ENCODE measurements at regions not wholly inside any gene's neighbourhood (a gene's known extent, or its start where the extent isn't known, plus 50 kb on each side); places are given as distances from the start of the nearest gene placed in this dataset.

DNA sequence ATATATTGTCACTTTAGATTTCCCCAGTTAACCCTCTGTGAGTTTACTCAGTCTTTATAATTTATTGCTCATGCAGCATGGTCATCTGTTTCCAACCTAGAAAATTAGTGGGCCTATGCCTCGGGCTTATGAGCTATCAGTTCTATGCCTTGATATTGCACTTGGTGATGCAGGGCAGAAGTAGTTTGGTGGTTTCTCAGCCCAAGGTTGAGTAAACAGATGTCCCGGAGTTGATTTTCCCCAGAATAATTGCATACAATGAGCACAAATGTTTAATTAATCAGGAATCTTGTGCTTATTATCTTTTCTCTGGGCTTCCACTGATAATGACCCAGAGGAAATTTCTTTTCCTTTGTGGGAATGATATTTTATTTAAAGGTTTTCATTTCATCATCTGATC lies 474.0 kb downstream of the CCDC171 start:
- Mint-ChIP-seq H3K36me3 (no peaks in the 10 kb centered on the region), H3K9me3 (peaks cover 13% of the 10 kb centered on the region), H3K27me3 (ENCODE audit: low read depth) (peaks cover 3% of the 10 kb centered on the region; the same call in 1 of the 2 replicates), H3K4me3 (no peak overlapping the region), H3K27ac (no peak overlapping the region), H3K4me1 (peaks cover 22% of the 10 kb centered on the region)
- TF ChIP-seq MLX (CRISPR knock-in tag; IDR thresholded peaks at IDR 0.05) (no peak), ZNF396 (CRISPR knock-in tag; IDR thresholded peaks at IDR 0.05; ENCODE audit: borderline replicate concordance) (no peak), NR2C2 (CRISPR knock-in tag; IDR thresholded peaks at IDR 0.05) (no peak), ZNF512 (CRISPR knock-in tag; IDR thresholded peaks at IDR 0.05; ENCODE audit: borderline replicate concordance) (no peak), TEAD1 (CRISPR knock-in tag; IDR thresholded peaks at IDR 0.05) (no peak), MYBL2 (CRISPR knock-in tag; IDR thresholded peaks at IDR 0.05) (no peak), ATF1 (CRISPR knock-in tag; IDR thresholded peaks at IDR 0.05) (no peak), ZNF121 (CRISPR knock-in tag; IDR thresholded peaks at IDR 0.05) (no peak), CTCF (IDR thresholded peaks at IDR 0.05) (no peak), HMGA2 (CRISPR knock-in tag; IDR thresholded peaks at IDR 0.05) (no peak), ETV6 (CRISPR knock-in tag; IDR thresholded peaks at IDR 0.05) (no peak), NFYB (CRISPR knock-in tag; conservative IDR thresholded peaks at IDR 0.05; ENCODE audit: low read depth) (no peak), AR (CRISPR knock-in tag; IDR thresholded peaks at IDR 0.05) (no peak)
- TF ChIP-seq, protein P1, sequence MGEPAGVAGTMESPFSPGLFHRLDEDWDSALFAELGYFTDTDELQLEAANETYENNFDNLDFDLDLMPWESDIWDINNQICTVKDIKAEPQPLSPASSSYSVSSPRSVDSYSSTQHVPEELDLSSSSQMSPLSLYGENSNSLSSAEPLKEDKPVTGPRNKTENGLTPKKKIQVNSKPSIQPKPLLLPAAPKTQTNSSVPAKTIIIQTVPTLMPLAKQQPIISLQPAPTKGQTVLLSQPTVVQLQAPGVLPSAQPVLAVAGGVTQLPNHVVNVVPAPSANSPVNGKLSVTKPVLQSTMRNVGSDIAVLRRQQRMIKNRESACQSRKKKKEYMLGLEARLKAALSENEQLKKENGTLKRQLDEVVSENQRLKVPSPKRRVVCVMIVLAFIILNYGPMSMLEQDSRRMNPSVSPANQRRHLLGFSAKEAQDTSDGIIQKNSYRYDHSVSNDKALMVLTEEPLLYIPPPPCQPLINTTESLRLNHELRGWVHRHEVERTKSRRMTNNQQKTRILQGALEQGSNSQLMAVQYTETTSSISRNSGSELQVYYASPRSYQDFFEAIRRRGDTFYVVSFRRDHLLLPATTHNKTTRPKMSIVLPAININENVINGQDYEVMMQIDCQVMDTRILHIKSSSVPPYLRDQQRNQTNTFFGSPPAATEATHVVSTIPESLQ (CRISPR knock-in tag; IDR thresholded peaks at IDR 0.05) = no peak
- TF ChIP-seq, protein P2, sequence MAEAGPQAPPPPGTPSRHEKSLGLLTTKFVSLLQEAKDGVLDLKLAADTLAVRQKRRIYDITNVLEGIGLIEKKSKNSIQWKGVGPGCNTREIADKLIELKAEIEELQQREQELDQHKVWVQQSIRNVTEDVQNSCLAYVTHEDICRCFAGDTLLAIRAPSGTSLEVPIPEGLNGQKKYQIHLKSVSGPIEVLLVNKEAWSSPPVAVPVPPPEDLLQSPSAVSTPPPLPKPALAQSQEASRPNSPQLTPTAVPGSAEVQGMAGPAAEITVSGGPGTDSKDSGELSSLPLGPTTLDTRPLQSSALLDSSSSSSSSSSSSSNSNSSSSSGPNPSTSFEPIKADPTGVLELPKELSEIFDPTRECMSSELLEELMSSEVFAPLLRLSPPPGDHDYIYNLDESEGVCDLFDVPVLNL (CRISPR knock-in tag; IDR thresholded peaks at IDR 0.05; ENCODE audit: borderline replicate concordance, low read depth) = no peak
- TF ChIP-seq, protein P3, sequence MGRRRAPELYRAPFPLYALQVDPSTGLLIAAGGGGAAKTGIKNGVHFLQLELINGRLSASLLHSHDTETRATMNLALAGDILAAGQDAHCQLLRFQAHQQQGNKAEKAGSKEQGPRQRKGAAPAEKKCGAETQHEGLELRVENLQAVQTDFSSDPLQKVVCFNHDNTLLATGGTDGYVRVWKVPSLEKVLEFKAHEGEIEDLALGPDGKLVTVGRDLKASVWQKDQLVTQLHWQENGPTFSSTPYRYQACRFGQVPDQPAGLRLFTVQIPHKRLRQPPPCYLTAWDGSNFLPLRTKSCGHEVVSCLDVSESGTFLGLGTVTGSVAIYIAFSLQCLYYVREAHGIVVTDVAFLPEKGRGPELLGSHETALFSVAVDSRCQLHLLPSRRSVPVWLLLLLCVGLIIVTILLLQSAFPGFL (CRISPR knock-in tag; IDR thresholded peaks at IDR 0.05; ENCODE audit: borderline replicate concordance) = no peak
- TF ChIP-seq, protein P4, sequence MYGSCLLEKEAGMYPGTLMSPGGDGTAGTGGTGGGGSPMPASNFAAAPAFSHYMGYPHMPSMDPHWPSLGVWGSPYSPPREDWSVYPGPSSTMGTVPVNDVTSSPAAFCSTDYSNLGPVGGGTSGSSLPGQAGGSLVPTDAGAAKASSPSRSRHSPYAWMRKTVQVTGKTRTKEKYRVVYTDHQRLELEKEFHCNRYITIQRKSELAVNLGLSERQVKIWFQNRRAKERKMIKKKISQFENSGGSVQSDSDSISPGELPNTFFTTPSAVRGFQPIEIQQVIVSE (CRISPR knock-in tag; IDR thresholded peaks at IDR 0.05; ENCODE audit: borderline replicate concordance) = no peak
- TF ChIP-seq, protein P5, sequence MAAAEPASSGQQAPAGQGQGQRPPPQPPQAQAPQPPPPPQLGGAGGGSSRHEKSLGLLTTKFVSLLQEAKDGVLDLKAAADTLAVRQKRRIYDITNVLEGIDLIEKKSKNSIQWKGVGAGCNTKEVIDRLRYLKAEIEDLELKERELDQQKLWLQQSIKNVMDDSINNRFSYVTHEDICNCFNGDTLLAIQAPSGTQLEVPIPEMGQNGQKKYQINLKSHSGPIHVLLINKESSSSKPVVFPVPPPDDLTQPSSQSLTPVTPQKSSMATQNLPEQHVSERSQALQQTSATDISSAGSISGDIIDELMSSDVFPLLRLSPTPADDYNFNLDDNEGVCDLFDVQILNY (CRISPR knock-in tag; IDR thresholded peaks at IDR 0.05) = no peak
- POLR2A ChIA-PET = no interaction called here
- CTCF ChIA-PET = interaction anchor here (0.7 kb wide), 1 partner anchor 13 kb away, joined by 5 read pairs; no protein-coding TSS in a partner anchor
- no peak for ATAC-seq
- no peak for DNase-seq (ENCODE audit: low spot score)
